AG10803 (cell line): ENCODE measurements at regions not wholly inside any gene's neighbourhood (a gene's known extent, or its start where the extent isn't known, plus 50 kb on each side); places are given as distances from the start of the nearest gene placed in this dataset.

Experiments
- DNase-seq: peaks from one replicate; pipeline ENCODE4 v3.0.0; 2010; ENCODE audit warnings: low read depth
- H3K4me3 ChIP-seq: 2 replicates; pipeline ENCODE4 v1.5.1; 2011; ENCODE audit warnings: mild to moderate bottlenecking, low read length, control low read depth
- TF ChIP-seq, protein P1 (sequence below): conservative IDR thresholded peaks from 2 replicates; pipeline ENCODE4 v1.5.1; 2011; ENCODE audit warnings: mild to moderate bottlenecking, low read length, control low read depth, inconsistent platforms

DNA sequence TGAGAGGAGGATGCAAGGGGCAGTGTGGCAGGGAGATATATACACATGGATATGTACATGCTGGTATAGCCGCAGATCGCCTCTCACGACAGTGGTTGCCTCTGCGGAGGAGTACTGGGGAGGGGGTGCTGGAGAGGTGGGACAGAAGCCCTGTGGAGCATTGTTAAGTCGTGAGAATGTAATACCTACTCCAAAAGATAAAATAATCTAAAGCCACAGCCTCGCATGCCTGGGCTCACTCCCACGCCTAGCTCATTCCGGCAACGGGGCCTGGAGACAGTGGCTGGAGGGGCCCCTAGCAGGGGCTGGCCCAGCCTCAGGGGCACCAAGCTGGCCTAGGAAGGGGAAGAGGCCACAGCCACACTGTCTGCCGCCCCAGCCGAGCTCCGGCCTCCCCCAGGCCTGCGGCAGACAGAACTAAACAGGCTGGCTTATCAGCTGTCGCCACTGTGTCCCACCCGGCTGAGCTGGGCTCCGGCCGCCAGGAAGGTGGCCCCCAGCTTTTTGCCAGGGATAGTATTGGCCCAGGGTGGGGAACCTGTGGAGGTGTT lies 65.1 kb upstream of the LCTL start:
- H3K4me3 ChIP-seq = no peak overlapping the region
- DNase-seq = no peak
- TF ChIP-seq, protein P1, sequence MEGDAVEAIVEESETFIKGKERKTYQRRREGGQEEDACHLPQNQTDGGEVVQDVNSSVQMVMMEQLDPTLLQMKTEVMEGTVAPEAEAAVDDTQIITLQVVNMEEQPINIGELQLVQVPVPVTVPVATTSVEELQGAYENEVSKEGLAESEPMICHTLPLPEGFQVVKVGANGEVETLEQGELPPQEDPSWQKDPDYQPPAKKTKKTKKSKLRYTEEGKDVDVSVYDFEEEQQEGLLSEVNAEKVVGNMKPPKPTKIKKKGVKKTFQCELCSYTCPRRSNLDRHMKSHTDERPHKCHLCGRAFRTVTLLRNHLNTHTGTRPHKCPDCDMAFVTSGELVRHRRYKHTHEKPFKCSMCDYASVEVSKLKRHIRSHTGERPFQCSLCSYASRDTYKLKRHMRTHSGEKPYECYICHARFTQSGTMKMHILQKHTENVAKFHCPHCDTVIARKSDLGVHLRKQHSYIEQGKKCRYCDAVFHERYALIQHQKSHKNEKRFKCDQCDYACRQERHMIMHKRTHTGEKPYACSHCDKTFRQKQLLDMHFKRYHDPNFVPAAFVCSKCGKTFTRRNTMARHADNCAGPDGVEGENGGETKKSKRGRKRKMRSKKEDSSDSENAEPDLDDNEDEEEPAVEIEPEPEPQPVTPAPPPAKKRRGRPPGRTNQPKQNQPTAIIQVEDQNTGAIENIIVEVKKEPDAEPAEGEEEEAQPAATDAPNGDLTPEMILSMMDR = no peak

DNA sequence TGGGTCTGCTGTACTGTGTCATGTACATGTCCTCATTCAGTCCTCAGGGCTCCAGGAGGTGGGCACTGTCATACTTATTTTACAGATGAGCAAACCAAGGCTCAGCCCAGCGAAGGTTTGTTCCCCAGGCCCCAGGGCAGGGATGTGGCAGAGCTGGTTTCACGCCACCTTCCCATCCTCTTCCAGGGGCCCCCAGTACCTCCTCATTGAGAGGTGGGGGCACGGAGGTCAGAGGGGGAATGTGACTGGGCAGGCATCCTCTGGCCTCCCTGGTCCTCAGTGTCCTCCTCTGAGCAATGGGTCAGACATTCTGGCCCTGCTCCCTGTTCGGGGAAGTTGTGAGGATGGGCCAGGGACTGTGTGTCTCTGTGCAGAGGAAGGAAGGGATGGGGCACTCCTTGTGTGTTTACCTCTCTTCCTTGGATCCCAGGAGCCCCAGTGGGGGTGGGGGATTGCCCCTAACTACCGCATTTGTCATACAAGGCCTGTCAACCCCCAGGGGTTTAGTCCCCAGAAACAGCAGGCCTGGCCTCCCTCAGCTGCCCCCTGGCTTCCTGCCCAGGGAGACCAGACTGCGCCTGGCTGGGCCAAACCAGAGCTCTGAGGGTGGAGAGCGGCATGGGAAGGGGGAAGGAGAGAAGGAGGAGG lies 65.9 kb upstream of the LCTL start:
- DNase-seq = no peak
- no peak overlapping the region for H3K4me3 ChIP-seq
- TF ChIP-seq, protein P1 = no peak

DNA sequence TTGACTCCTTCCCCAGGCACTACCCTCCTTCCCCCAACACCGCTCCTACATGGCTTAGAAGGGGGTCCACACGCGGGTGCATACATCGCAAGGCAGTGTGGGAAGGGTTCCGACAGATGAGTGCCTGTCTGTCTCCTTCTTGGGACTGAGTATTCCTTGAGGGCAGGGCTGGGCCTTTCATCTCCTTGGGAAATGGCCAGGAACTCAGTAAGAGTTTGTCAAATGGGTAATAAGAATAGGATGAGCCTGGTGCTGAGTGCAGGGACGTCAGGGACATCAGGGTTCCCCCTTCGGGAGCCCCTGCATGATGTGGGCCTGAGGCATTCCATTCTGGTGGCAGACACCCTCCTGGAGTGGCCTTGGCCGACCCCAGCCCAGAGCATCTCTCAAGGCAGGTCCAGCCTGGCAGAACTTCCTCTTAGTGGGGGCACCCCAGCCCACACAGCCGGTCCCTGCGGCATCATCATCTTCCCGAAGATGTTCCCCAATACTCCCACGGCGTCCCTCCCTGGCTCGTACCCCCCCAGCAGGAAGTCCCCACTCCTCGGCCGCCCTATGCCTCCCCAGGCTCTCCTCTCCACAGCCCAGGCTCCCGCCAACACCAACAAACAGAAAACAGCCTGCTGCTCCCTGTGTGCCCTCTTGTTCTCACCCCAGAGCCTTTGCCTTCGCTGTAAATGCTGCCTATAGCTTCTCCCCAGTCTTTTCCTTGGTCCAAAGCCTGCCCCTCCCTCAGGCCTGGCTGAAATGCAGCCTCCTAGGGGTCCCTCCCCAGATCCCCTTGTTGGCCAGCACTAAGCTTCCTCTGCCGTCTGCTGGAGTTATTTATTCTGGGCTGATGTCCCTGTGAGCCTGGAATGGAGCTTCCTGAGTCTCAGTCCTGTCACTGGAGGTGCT lies 67.5 kb upstream of the LCTL start:
- DNase-seq = no peak
- TF ChIP-seq, protein P1 = no peak
- H3K4me3 ChIP-seq = no peak overlapping the region

DNA sequence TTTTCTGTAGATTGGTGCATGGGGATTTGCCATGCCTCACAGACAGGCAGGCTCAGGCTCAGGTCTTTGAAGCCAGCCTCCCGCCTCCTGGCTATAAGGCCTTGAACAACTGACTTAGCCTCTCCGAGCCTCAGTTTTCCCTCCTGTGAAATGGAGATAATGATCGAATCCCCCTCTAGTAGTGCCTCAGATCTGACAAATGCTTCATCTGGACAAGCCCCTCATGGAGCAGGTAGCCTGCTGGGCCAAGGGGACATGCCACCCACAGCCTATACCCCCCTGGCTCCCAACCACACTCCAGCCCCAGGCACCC lies 68.1 kb upstream of the LCTL start:
- TF ChIP-seq, protein P1 = no peak
- no peak overlapping the region for H3K4me3 ChIP-seq

DNA sequence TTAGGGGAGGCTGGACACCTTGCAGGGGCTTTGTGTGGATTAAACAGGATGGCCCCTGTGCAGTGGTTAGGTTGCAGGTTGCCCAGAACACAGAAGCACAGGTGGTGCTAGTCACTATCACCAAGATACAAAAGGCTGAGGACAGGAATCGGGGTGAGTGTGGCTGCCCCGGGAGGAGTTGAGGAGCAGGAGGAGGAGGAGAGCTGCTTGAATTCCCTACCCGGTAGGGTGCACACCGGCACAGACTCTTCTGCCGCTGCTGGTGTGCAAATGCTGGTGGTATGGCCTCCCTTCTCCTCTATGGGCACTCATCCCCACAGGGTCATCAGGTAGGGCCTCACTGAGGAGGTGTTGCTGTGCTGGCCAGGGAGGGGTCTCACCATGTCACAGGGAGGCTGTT lies 67.5 kb upstream of the SMAD6 start:
- no peak overlapping the region for H3K4me3 ChIP-seq
- DNase-seq = no peak
- TF ChIP-seq, protein P1 = no peak

More for the DNA sequence above, 68.1 kb upstream of the LCTL start:
- DNase-seq = no peak

DNA sequence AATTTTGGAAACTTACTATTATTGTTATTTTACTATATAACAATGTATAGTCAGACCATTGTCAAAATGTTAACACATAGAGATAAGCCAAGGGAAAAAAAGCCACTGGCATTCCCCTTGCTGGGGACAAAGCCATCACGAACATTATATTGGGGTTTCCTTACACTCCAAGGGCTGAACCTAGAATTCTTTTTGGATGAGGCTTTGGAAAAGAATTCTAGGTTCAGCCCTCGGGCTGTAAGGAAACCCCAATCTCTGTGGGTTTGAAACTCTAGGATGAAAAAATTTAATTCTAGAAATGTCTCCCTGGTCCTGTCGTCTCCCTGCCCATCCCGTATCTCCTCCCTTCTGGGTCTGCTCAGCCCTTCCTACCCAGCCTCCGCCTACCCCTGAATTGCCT lies 67.0 kb upstream of the SMAD6 start:
- no peak overlapping the region for H3K4me3 ChIP-seq
- TF ChIP-seq, protein P1 = no peak
- no peak for DNase-seq
